Tibial artery (tissue), 4 donors: ENCODE measurements at regions not wholly inside any gene's neighbourhood (a gene's known extent, or its start where the extent isn't known, plus 50 kb on each side); places are given as distances from the start of the nearest gene placed in this dataset.

Source experiments
- DNase-seq, 2 donors: peaks; one replicate each; pipeline ENCODE4 v3.0.0-alpha.2; 2019
- H3K27ac ChIP-seq, 2 donors: fragments of 200-600 bp; sonication (generic) in 1 of 2; 1 replicate in 1 of 2; 2 replicates in 1 of 2; pipeline ENCODE4 v1.5.1; 2018 to 2019; ENCODE audit warnings: mild to moderate bottlenecking in 1 of 2
- H3K27me3 ChIP-seq, 2 donors: fragments of 200-600 bp; sonication (generic) in 1 of 2; one replicate each; pipeline versions ENCODE4 v1.5.1 to v1.6.0; 2016 to 2019
- H3K36me3 ChIP-seq, 3 donors: fragments of 200-600 bp; sonication (generic) in 2 of 3; one replicate each; pipeline ENCODE4 v1.5.1; 2016 to 2019; ENCODE audit warnings: mild to moderate bottlenecking in 2 of 3
- H3K4me1 ChIP-seq, 4 donors: fragments of 200-600 bp; sonication (generic) in 2 of 4; 1 replicate in 3 of 4; 2 replicates in 1 of 4; pipeline ENCODE4 v1.5.1; 2016 to 2019
- H3K4me3 ChIP-seq, 2 donors: fragments of 200-600 bp; sonication (generic) in 1 of 2; 1 replicate in 1 of 2; 2 replicates in 1 of 2; pipeline ENCODE4 v1.5.1; 2018 to 2019; ENCODE audit warnings: mild to moderate bottlenecking in 2 of 2
- H3K9me3 ChIP-seq, 3 donors: fragments of 200-600 bp; sonication (generic) in 1 of 3; one replicate each; pipeline ENCODE4 v1.5.1; 2016 to 2019
- CTCF ChIP-seq, 2 experiments: fragments of 200-600 bp in 1 of 2; fragments of 450-650 bp in 1 of 2; IDR thresholded peaks; one replicate each; pipeline ENCODE4 v1.5.1; 2017 to 2019; ENCODE audit warnings: antibody characterized with exemption in 2 of 2, mild to moderate bottlenecking in 1 of 2, moderate library complexity in 1 of 2
- intact Hi-C: fragments of 100-400 bp; cut with DNase I; formaldehyde crosslinking; loops from one replicate; pipeline ENCODE4 v1.15.0; 2023; ENCODE audit warnings: low total_unique reads

GRCh38 chr10:43820663-43821062, 172.0 kb upstream of the ZNF32 start:
- Histone ChIP-seq H3K36me3 (no peaks in the 10 kb centered on the region), H3K27me3 (no peaks in the 10 kb centered on the region), H3K9me3 (no peaks in the 10 kb centered on the region), H3K4me1 (peaks cover 0 to 72% (median 52%) of the 10 kb centered on the region in 4 donors), H3K4me3 (no peak overlapping the region), H3K27ac (peak overlapping the region; percentile 87 to 91)
- TF ChIP-seq CTCF (IDR thresholded peaks at IDR 0.05), result no peak
- intact Hi-C loops, result loop anchor here (10.0 kb wide), 1 partner anchor 144 kb away; no protein-coding TSS in a partner anchor
- DNase-seq, result no peak

- Histone ChIP-seq H3K9me3 (no peaks in the 10 kb centered on the region), H3K27me3 (no peaks in the 10 kb centered on the region), H3K36me3 (no peaks in the 10 kb centered on the region), H3K27ac (peak overlapping the region; percentile 10 to 87), H3K4me3 (no peak overlapping the region), H3K4me1 (peaks cover 0 to 72% (median 52%) of the 10 kb centered on the region in 4 donors)
- intact Hi-C loops, result loop anchor here (10.0 kb wide), 1 partner anchor 145 kb away; no protein-coding TSS in a partner anchor
- DNase-seq, result no peak
- TF ChIP-seq CTCF (IDR thresholded peaks at IDR 0.05), result no peak
Measured at GRCh38 chr10:43819464-43820230, 171.0 kb upstream of the ZNF32 start.

- Histone ChIP-seq H3K27ac (no peak overlapping the region), H3K4me1 (peaks cover 0 to 69% (median 44%) of the 10 kb centered on the region in 4 donors), H3K4me3 (no peak overlapping the region), H3K9me3 (no peaks in the 10 kb centered on the region), H3K27me3 (no peaks in the 10 kb centered on the region), H3K36me3 (no peaks in the 10 kb centered on the region)
- DNase-seq, result no peak
- intact Hi-C loops, result no loop called here
- no peak for TF ChIP-seq CTCF (IDR thresholded peaks at IDR 0.05)
Measured at GRCh38 chr10:43818687-43819086, 170.0 kb upstream of the ZNF32 start.

GRCh38 chr10:43817368-43817767, 168.7 kb upstream of the ZNF32 start:
- intact Hi-C loops, result no loop called here
- Histone ChIP-seq H3K27ac (peak overlapping the region; percentile 33 to 45), H3K4me1 (peaks cover 0 to 56% (median 33%) of the 10 kb centered on the region in 4 donors)

More at GRCh38 chr10:43817368-43817767, 168.7 kb upstream of the ZNF32 start:
- TF ChIP-seq CTCF (IDR thresholded peaks at IDR 0.05), result no peak
- no peak overlapping the region for H3K4me3 ChIP-seq
- no peaks in the 10 kb centered on the region for H3K9me3 ChIP-seq
- no peaks in the 10 kb centered on the region for H3K36me3 ChIP-seq
- DNase-seq, result no peak
- H3K27me3 ChIP-seq, result no peaks in the 10 kb centered on the region
